ENCODE measurements at regions not wholly inside any gene's neighbourhood (a gene's known extent, or its start where the extent isn't known, plus 50 kb on each side); places are given as distances from the start of the nearest gene placed in this dataset.

- TF ChIP-seq CTCF (IDR thresholded peaks at IDR 0.05 in 2 of 3, conservative IDR thresholded peaks at IDR 0.05 in 1 of 3; ENCODE audit: control insufficient read depth in 2 of 3, extremely low read depth in 1 of 3, insufficient read depth in 1 of 3, low read depth in 3 of 3, low read length in 3 of 3): no peak
- TF ChIP-seq, protein P1, sequence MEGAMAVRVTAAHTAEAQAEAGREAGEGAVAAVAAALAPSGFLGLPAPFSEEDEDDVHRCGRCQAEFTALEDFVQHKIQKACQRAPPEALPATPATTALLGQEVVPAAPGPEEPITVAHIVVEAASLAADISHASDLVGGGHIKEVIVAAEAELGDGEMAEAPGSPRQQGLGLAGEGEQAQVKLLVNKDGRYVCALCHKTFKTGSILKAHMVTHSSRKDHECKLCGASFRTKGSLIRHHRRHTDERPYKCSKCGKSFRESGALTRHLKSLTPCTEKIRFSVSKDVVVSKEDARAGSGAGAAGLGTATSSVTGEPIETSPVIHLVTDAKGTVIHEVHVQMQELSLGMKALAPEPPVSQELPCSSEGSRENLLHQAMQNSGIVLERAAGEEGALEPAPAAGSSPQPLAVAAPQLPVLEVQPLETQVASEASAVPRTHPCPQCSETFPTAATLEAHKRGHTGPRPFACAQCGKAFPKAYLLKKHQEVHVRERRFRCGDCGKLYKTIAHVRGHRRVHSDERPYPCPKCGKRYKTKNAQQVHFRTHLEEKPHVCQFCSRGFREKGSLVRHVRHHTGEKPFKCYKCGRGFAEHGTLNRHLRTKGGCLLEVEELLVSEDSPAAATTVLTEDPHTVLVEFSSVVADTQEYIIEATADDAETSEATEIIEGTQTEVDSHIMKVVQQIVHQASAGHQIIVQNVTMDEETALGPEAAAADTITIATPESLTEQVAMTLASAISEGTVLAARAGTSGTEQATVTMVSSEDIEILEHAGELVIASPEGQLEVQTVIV (IDR thresholded peaks at IDR 0.05; ENCODE audit: borderline replicate concordance, partially characterized antibody): no peak
- no peak for TF ChIP-seq RB1 (IDR thresholded peaks at IDR 0.05; ENCODE audit: borderline replicate concordance)
- TF ChIP-seq JUND (IDR thresholded peaks at IDR 0.05; ENCODE audit: low read depth, low read length): no peak
- 0 out of 4 replicates have a peak, but pooled peaks of 1 of the 2 experiments have one; percentile 30 for TF ChIP-seq BHLHE40 (IDR thresholded peaks at IDR 0.05; ENCODE audit: borderline replicate concordance in 1 of 2, low read depth in 2 of 2, low read length in 1 of 2)
- no peak; the same call in 1 of the 2 replicates for TF ChIP-seq DPF2 (IDR thresholded peaks at IDR 0.05)
- TF ChIP-seq ELK1 (IDR thresholded peaks at IDR 0.05; ENCODE audit: low read depth, low read length): no peak
- no peak for TF ChIP-seq CHD4 (IDR thresholded peaks at IDR 0.05)
- TF ChIP-seq, protein P2, sequence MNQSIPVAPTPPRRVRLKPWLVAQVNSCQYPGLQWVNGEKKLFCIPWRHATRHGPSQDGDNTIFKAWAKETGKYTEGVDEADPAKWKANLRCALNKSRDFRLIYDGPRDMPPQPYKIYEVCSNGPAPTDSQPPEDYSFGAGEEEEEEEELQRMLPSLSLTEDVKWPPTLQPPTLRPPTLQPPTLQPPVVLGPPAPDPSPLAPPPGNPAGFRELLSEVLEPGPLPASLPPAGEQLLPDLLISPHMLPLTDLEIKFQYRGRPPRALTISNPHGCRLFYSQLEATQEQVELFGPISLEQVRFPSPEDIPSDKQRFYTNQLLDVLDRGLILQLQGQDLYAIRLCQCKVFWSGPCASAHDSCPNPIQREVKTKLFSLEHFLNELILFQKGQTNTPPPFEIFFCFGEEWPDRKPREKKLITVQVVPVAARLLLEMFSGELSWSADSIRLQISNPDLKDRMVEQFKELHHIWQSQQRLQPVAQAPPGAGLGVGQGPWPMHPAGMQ (IDR thresholded peaks at IDR 0.05; ENCODE audit: borderline replicate concordance): no peak
- no peak for TF ChIP-seq PBX3 (IDR thresholded peaks at IDR 0.05; ENCODE audit: insufficient replicate concordance, low read depth, low read length)
- no peak for TF ChIP-seq ZNF207 (IDR thresholded peaks at IDR 0.05; ENCODE audit: borderline replicate concordance)
- TF ChIP-seq NR2F1 (conservative IDR thresholded peaks at IDR 0.05): no peak
- TF ChIP-seq EED (IDR thresholded peaks at IDR 0.05; ENCODE audit: low read depth): no peak
- 0 out of 2 replicates have a peak, but pooled peaks have one; percentile 9 for TF ChIP-seq CHD2 (IDR thresholded peaks at IDR 0.05; ENCODE audit: borderline replicate concordance, low read depth, low read length)
- TF ChIP-seq, protein P3, sequence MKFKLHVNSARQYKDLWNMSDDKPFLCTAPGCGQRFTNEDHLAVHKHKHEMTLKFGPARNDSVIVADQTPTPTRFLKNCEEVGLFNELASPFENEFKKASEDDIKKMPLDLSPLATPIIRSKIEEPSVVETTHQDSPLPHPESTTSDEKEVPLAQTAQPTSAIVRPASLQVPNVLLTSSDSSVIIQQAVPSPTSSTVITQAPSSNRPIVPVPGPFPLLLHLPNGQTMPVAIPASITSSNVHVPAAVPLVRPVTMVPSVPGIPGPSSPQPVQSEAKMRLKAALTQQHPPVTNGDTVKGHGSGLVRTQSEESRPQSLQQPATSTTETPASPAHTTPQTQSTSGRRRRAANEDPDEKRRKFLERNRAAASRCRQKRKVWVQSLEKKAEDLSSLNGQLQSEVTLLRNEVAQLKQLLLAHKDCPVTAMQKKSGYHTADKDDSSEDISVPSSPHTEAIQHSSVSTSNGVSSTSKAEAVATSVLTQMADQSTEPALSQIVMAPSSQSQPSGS (IDR thresholded peaks at IDR 0.05; ENCODE audit: low read length): peak; percentile 57
These were observed 176.0 kb upstream of the ZNF608 start (continued) for GRCh38 chr5:124922255-124922975.

Measured in GM12878 (cell line).